K562 (cell line): ENCODE measurements at regions not wholly inside any gene's neighbourhood (a gene's known extent, or its start where the extent isn't known, plus 50 kb on each side); places are given as distances from the start of the nearest gene placed in this dataset.

Source experiments
- CEBPB ChIP-seq: fragments of 450-650 bp; IDR thresholded peaks from 2 replicates; pipeline ENCODE4 v1.6.1; 2016; ENCODE audit warnings: missing genetic modification characterization, missing compliant biosample characterization
- EGR1 ChIP-seq: fragments of 450-650 bp; conservative IDR thresholded peaks from 2 replicates; pipeline ENCODE4 v1.6.1; 2017; ENCODE audit warnings: mild to moderate bottlenecking
- EP300 ChIP-seq: IDR thresholded peaks from 2 replicates; pipeline ENCODE4 v1.6.1; 2012; ENCODE audit warnings: low read length, improper control_type of control experiment
- GATA2 ChIP-seq: sonication (generic); formaldehyde crosslinking; IDR thresholded peaks from 2 replicates; pipeline ENCODE4 v1.4.0; 2020; ENCODE audit warnings: mild to moderate bottlenecking, missing genetic modification reagents
- HCFC1 ChIP-seq: IDR thresholded peaks from 2 replicates; pipeline ENCODE4 v1.6.1; 2012; ENCODE audit warnings: low read depth, low read length, improper control_type of control experiment
- HDAC2 ChIP-seq: fragments of 450-650 bp; IDR thresholded peaks from 2 replicates; pipeline ENCODE4 v1.6.1; 2016; ENCODE audit warnings: mild to moderate bottlenecking
- LARP7 ChIP-seq: fragments of 450-650 bp; IDR thresholded peaks from 2 replicates; pipeline ENCODE4 v1.6.1; 2016
- NFE2L1 ChIP-seq: fragments of 450-650 bp; IDR thresholded peaks from 2 replicates; pipeline ENCODE4 v1.6.1; 2016; ENCODE audit warnings: missing genetic modification characterization, low read depth, mild to moderate bottlenecking, missing compliant biosample characterization, moderate library complexity, borderline replicate concordance
- NR3C1 ChIP-seq: sonication (generic); formaldehyde crosslinking; IDR thresholded peaks from 2 replicates; pipeline ENCODE4 v1.8.1; 2022; ENCODE audit warnings: missing genetic modification reagents
- POLR2AphosphoS2 ChIP-seq: IDR thresholded peaks from 2 replicates; pipeline ENCODE4 v1.6.1; 2012; ENCODE audit warnings: low read length, improper control_type of control experiment
- SMC3 ChIP-seq: conservative IDR thresholded peaks from 2 replicates; pipeline ENCODE4 v1.6.1; 2011; ENCODE audit warnings: low read depth, low read length, improper control_type of control experiment; ENCODE audit not compliant: insufficient read depth
- SRSF3 ChIP-seq: fragments of 200-400 bp; formaldehyde crosslinking; IDR thresholded peaks from 2 replicates; pipeline ENCODE4 v1.6.1; 2016; ENCODE audit warnings: mild to moderate bottlenecking, low read length, moderate library complexity; ENCODE audit not compliant: insufficient read depth
- THRAP3 ChIP-seq: fragments of 450-650 bp; IDR thresholded peaks from 2 replicates; pipeline ENCODE4 v1.6.1; 2016; ENCODE audit warnings: mild to moderate bottlenecking, inconsistent platforms, borderline replicate concordance
- ZFP36 ChIP-seq: fragments of 150-350 bp; IDR thresholded peaks from 2 replicates; pipeline ENCODE4 v1.6.1; 2018; ENCODE audit warnings: low read length, low read depth; ENCODE audit not compliant: partially characterized antibody

DNA sequence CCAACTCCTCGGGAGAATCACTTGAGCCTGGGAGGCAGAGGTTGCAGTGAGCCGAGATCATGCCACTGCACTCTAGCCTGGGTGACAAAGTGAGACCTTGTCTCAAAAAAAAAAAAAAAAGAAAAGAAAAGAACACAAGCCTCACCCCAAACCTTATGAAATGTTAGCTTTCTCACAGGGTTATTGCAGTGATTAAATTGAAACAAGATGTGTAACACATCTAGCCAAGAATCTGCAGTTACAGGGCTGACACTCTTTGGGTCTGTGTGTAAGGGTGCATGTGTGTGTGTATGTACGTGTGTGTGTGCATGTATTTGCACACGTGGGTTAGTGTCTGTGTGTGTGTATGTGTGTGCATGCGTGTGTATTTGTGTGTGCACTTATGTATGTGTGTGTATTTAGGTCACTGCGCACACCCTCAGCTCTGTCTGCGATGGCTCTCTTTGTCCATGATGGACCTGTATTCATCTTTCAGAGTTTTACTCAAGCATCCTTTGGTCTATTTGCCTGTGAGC lies 336.3 kb downstream of the UQCRFS1 start:
- TF ChIP-seq POLR2AphosphoS2: no peak
- TF ChIP-seq EP300: no peak
- no peak for TF ChIP-seq HCFC1
- TF ChIP-seq HDAC2: no peak
- no peak for TF ChIP-seq NR3C1
- TF ChIP-seq EGR1: no peak
- no peak for TF ChIP-seq LARP7
- no peak for TF ChIP-seq SMC3
- TF ChIP-seq ZFP36: no peak
- TF ChIP-seq THRAP3: no peak
- no peak for TF ChIP-seq GATA2 (CRISPR knock-in tag)
- no peak for TF ChIP-seq CEBPB
- no peak for TF ChIP-seq NFE2L1 (tag)
- no peak for TF ChIP-seq SRSF3
